RWPE1 (cell line): ENCODE measurements at regions not wholly inside any gene's neighbourhood (a gene's known extent, or its start where the extent isn't known, plus 50 kb on each side); places are given as distances from the start of the nearest gene placed in this dataset.

Source experiments
- CTCF ChIA-PET: fragments of 350-600 bp; sonication (Branson Sonifier 250); formaldehyde crosslinking; extraction: SDS; loops from one replicate; lab custom pipeline; 2021; lab: Yijun Ruan, JAX
- POLR2A ChIA-PET: fragments of 400-600 bp; formaldehyde crosslinking; extraction: SDS; loops from one replicate; lab custom pipeline; 2020; ENCODE audit warnings: antibody characterized with exemption; ENCODE audit not compliant: low non-redundant PET; lab: Yijun Ruan, JAX
- DNase-seq: peaks from one replicate; pipeline ENCODE4 v3.0.0; 2012; ENCODE audit warnings: low spot score
- H3K27ac ChIP-seq: fragments of 450-650 bp; 2 replicates; pipeline ENCODE4 v1.5.1; 2017
- TF ChIP-seq, protein P1 (sequence below): fragments of 450-650 bp; conservative IDR thresholded peaks from 2 replicates; pipeline ENCODE4 v1.5.1; 2017; ENCODE audit warnings: low read depth, mild to moderate bottlenecking

DNA sequence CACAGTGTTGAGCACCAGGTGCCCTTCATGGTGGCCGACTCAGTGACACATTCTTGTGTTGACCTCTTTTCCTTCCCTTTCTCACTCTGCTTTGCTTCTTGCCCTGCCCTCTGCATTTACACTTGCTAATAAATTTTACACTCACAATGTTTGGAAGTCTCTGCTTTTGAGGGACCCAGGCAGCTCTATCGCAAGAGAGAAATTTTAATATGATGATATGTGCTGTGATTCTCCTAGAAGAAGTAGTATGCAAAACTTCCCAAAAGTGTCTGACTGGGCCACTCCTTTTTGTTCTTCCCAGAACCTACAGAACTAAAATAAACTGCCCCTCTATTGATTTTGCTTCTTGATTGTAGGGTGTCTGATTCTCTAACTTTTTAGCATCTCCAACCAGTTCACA is 135.0 kb downstream of the IRS1 start:
- H3K27ac ChIP-seq, result no peak overlapping the region
- TF ChIP-seq, protein P1, sequence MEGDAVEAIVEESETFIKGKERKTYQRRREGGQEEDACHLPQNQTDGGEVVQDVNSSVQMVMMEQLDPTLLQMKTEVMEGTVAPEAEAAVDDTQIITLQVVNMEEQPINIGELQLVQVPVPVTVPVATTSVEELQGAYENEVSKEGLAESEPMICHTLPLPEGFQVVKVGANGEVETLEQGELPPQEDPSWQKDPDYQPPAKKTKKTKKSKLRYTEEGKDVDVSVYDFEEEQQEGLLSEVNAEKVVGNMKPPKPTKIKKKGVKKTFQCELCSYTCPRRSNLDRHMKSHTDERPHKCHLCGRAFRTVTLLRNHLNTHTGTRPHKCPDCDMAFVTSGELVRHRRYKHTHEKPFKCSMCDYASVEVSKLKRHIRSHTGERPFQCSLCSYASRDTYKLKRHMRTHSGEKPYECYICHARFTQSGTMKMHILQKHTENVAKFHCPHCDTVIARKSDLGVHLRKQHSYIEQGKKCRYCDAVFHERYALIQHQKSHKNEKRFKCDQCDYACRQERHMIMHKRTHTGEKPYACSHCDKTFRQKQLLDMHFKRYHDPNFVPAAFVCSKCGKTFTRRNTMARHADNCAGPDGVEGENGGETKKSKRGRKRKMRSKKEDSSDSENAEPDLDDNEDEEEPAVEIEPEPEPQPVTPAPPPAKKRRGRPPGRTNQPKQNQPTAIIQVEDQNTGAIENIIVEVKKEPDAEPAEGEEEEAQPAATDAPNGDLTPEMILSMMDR, result no peak
- no peak for DNase-seq
- ChIA-PET POLR2A (no interaction called here), CTCF (no interaction called here)

DNA sequence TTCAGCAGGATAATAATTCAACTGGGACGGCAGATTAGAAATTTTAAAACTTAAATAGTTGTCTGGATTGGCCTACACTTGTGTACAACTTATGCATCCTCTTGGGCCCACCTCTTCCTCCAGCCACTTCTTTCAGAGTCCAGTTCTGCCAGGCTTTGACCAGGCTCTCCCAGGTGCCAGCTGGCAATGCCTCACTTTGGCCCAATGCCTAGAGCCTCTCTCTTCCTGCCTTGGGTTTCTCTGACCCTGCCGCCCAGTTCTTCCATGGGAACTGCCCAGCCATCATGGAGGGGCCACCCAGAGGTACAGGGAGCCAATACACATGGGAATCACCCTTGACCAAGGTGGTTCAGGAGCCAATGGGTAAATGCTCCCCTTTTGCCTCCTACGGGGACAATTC is 135.5 kb downstream of the IRS1 start:
- H3K27ac ChIP-seq, result no peak overlapping the region
- DNase-seq, result no peak
- TF ChIP-seq, protein P1, result no peak
- CTCF ChIA-PET, result no interaction called here
- POLR2A ChIA-PET, result no interaction called here

DNA sequence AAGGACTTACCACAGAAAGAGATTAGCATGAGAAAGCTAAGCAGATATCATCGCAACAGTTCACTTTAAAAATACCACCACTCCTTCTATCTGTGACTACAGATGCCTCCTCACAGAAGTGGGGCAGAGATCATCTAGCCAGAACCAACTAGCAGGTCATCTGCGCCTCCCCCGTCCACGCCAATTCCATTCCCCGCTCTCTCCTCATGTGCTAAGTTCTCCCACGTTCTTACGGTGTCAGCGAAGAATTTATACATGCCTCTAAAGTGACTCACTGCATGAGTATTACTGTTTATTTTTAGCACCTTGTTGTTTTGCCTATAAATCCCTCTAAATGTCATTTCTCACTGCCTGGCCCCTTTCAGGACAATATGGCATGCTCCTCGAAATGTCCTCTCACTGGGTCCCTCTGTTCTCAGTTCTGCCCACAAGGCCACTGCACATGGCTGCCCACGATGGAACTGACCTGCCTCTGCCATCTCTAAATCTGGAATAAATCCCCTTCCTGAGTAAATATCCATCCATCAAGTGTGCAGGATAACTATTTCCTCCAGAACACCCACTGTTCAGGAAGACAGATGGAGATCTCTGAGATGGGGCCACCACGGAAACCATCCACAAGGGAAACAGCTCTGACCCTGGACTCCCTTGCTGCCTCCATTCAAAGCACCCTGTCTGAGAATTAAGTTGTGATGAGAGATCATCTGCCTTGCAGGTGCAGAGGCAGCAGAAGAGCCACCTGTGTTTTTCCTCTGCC is 137.7 kb downstream of the IRS1 start:
- ChIA-PET POLR2A (no interaction called here), CTCF (no interaction called here)
- TF ChIP-seq, protein P1, result no peak
- H3K27ac ChIP-seq, result peak overlapping the region; percentile 21; the same call in 1 of the 2 replicates
- DNase-seq, result peak; percentile 85

DNA sequence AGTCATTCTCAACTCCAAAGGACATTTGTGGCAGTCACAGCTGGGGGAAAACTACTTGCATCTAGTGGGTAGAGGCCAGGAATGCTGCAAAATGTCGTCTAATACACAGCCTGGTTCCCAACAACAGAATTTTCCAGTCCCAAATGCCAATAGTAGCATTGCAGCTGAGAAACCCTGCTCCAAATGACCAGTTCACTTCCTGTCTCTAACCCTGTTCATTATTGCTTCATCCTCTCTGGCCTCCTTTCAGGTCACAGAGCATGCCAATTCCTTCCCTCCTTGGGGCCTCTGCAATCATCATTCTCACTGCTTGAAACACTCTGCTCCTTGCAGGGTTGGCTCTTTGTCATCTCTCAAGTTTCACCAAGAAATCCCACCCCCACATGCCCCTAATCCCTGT is 139.1 kb downstream of the IRS1 start:
- TF ChIP-seq, protein P1, result no peak
- CTCF ChIA-PET, result no interaction called here
- POLR2A ChIA-PET, result no interaction called here
- no peak overlapping the region for H3K27ac ChIP-seq
- no peak for DNase-seq

DNA sequence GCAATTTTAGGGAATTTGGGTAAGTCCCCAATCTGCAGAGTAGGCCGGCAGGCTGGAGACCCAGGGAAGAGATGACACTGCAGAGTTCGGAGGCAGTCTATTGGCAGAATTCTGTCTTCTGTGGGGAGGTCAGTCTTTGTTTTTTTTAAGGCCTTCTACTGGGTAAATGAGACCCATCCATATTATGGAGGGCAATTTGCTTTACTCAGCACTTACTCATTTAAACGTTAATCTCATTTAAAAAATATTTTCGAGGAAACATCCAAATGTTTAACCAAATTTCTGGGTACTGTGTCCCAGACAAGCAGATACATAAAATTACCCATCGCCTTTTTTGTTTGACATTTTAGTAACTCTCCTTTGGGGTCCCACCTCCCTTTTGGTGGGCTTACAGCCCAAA is 139.5 kb downstream of the IRS1 start:
- TF ChIP-seq, protein P1, result no peak
- POLR2A ChIA-PET, result no interaction called here
- no peak overlapping the region for H3K27ac ChIP-seq
- no peak for DNase-seq
- CTCF ChIA-PET, result no interaction called here

DNA sequence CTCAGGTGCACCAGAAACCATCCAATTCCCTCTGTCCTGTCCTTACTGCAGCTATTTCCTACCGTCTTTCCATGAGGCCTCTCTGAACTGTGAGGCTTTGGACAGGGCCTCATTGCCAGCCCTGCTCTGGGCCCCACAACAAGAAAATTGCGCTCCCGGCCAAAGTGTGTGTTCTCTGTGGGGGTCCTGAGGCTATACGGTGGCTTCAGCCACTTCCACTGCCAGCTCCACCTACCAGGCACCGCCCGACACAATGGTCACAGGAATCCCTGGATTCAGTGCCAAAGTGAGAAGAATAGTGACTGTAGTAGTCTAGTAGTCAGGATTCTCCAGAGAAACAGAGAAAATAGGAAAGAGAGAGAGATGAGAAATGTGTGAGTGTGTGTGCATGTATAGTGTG is 140.2 kb downstream of the IRS1 start:
- DNase-seq, result no peak
- TF ChIP-seq, protein P1, result no peak
- ChIA-PET CTCF (no interaction called here), POLR2A (no interaction called here)
- no peak overlapping the region for H3K27ac ChIP-seq
